ENCODE measurements at regions not wholly inside any gene's neighbourhood (a gene's known extent, or its start where the extent isn't known, plus 50 kb on each side); places are given as distances from the start of the nearest gene placed in this dataset.

DNA sequence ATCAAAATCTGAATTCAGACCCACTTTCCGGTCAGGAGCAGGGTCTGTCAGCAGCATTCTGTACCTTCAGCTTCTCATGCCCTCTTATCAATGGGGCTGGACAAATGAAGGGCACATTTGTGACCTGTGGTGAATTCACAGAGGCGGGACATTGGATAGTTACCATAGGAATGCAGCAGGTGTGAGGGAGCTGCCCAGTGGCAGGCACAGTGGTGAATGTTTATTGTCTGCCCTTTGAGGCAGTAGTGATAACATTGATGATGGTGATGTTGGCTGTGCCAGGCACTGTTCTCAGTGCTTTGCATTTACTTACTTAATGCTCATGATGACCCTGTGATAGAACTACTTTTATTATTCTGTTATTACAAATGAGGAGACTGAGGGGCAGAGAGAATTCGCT, 101.2 kb upstream of the KIT start:
- Histone ChIP-seq H3K4me3 (no peak overlapping the region), H3K9me3 (replicated peaks; ENCODE audit: control insufficient read depth, insufficient read depth, low read length) (no peaks in the 10 kb centered on the region), H3K9ac (ENCODE audit: control insufficient read depth, insufficient read depth, low read length) (no peak overlapping the region), H3K4me2 (ENCODE audit: control insufficient read depth, insufficient read depth) (no peak overlapping the region), H3K36me3 (ENCODE audit: control insufficient read depth in 2 of 2, insufficient read depth in 2 of 2, low read length in 1 of 2) (no peaks in the 10 kb centered on the region), H3K79me2 (ENCODE audit: control insufficient read depth, insufficient read depth, low read length) (no peaks in the 10 kb centered on the region), H3K27ac (ENCODE audit: control insufficient read depth, insufficient read depth) (no peak overlapping the region), H4K20me1 (ENCODE audit: control insufficient read depth, insufficient read depth) (no peaks in the 10 kb centered on the region), H2AFZ (ENCODE audit: control insufficient read depth, low read depth, low read length) (no peak overlapping the region), H3K27me3 (replicated peaks in 1 of 2; ENCODE audit: control insufficient read depth in 2 of 2, insufficient read depth in 2 of 2, low read length in 1 of 2) (no peaks in the 10 kb centered on the region), H3K4me1 (ENCODE audit: control insufficient read depth, insufficient read depth, low read length) (no peaks in the 10 kb centered on the region)
- 10% methylated on average over 3 of the region's 3 CpGs for WGBS (ENCODE audit: insufficient coverage, insufficient replicate concordance, low lambda C conversion rate, missing lambda C conversion rate)
- ChIA-PET POLR2A (no interaction called here), CTCF (no interaction called here), RAD21 (ENCODE audit: unreplicated experiment) (no interaction called here), SMC1A (ENCODE audit: uncharacterized antibody, unreplicated experiment) (no interaction called here)
- in situ Hi-C loops (cut with MboI) = no loop called here
- DNase-seq (ENCODE audit: low read depth, low spot score) = no peak
- FAIRE-seq = no peak
- intact Hi-C loops (cut with micrococcal nuclease; ENCODE audit: unreplicated experiment) = no loop called here
- ATAC-seq = no peak
- no TSS peak for BruUV-seq (replicated peaks)
- TF ChIP-seq, protein P1, sequence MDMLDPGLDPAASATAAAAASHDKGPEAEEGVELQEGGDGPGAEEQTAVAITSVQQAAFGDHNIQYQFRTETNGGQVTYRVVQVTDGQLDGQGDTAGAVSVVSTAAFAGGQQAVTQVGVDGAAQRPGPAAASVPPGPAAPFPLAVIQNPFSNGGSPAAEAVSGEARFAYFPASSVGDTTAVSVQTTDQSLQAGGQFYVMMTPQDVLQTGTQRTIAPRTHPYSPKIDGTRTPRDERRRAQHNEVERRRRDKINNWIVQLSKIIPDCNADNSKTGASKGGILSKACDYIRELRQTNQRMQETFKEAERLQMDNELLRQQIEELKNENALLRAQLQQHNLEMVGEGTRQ (IDR thresholded peaks at IDR 0.05; ENCODE audit: borderline replicate concordance, low read depth, low read length) = no peak
- TF ChIP-seq EED (IDR thresholded peaks at IDR 0.05; ENCODE audit: low read depth) (no peak), NR2C2 (IDR thresholded peaks at IDR 0.05; ENCODE audit: borderline replicate concordance, control insufficient read depth, insufficient read length, low read depth) (no peak), SREBF2 (IDR thresholded peaks at IDR 0.05; ENCODE audit: low read length) (no peak), NFIC (IDR thresholded peaks at IDR 0.05; ENCODE audit: low read depth, low read length) (no peak), RBBP5 (conservative IDR thresholded peaks at IDR 0.05) (no peak), GABPA (IDR thresholded peaks at IDR 0.05; ENCODE audit: low read depth) (no peak), HDGF (IDR thresholded peaks at IDR 0.05) (no peak), NRF1 (conservative IDR thresholded peaks at IDR 0.05; ENCODE audit: low read depth, low read length) (no peak), PAX5 (IDR thresholded peaks at IDR 0.05; ENCODE audit: borderline replicate concordance, low read depth, low read length) (no peak), SRF (IDR thresholded peaks at IDR 0.05; ENCODE audit: low read depth in 2 of 2, low read length in 2 of 2) (no peak), TCF3 (IDR thresholded peaks at IDR 0.05; ENCODE audit: borderline replicate concordance, insufficient read depth, low read depth, low read length) (no peak)
- TF ChIP-seq, protein P2, sequence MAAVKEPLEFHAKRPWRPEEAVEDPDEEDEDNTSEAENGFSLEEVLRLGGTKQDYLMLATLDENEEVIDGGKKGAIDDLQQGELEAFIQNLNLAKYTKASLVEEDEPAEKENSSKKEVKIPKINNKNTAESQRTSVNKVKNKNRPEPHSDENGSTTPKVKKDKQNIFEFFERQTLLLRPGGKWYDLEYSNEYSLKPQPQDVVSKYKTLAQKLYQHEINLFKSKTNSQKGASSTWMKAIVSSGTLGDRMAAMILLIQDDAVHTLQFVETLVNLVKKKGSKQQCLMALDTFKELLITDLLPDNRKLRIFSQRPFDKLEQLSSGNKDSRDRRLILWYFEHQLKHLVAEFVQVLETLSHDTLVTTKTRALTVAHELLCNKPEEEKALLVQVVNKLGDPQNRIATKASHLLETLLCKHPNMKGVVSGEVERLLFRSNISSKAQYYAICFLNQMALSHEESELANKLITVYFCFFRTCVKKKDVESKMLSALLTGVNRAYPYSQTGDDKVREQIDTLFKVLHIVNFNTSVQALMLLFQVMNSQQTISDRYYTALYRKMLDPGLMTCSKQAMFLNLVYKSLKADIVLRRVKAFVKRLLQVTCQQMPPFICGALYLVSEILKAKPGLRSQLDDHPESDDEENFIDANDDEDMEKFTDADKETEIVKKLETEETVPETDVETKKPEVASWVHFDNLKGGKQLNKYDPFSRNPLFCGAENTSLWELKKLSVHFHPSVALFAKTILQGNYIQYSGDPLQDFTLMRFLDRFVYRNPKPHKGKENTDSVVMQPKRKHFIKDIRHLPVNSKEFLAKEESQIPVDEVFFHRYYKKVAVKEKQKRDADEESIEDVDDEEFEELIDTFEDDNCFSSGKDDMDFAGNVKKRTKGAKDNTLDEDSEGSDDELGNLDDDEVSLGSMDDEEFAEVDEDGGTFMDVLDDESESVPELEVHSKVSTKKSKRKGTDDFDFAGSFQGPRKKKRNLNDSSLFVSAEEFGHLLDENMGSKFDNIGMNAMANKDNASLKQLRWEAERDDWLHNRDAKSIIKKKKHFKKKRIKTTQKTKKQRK (IDR thresholded peaks at IDR 0.05; ENCODE audit: low read depth, low read length) = no peak
- TF ChIP-seq, protein P3, sequence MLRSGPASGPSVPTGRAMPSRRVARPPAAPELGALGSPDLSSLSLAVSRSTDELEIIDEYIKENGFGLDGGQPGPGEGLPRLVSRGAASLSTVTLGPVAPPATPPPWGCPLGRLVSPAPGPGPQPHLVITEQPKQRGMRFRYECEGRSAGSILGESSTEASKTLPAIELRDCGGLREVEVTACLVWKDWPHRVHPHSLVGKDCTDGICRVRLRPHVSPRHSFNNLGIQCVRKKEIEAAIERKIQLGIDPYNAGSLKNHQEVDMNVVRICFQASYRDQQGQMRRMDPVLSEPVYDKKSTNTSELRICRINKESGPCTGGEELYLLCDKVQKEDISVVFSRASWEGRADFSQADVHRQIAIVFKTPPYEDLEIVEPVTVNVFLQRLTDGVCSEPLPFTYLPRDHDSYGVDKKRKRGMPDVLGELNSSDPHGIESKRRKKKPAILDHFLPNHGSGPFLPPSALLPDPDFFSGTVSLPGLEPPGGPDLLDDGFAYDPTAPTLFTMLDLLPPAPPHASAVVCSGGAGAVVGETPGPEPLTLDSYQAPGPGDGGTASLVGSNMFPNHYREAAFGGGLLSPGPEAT (IDR thresholded peaks at IDR 0.05; ENCODE audit: low read depth) = no peak
- TF ChIP-seq, protein P4, sequence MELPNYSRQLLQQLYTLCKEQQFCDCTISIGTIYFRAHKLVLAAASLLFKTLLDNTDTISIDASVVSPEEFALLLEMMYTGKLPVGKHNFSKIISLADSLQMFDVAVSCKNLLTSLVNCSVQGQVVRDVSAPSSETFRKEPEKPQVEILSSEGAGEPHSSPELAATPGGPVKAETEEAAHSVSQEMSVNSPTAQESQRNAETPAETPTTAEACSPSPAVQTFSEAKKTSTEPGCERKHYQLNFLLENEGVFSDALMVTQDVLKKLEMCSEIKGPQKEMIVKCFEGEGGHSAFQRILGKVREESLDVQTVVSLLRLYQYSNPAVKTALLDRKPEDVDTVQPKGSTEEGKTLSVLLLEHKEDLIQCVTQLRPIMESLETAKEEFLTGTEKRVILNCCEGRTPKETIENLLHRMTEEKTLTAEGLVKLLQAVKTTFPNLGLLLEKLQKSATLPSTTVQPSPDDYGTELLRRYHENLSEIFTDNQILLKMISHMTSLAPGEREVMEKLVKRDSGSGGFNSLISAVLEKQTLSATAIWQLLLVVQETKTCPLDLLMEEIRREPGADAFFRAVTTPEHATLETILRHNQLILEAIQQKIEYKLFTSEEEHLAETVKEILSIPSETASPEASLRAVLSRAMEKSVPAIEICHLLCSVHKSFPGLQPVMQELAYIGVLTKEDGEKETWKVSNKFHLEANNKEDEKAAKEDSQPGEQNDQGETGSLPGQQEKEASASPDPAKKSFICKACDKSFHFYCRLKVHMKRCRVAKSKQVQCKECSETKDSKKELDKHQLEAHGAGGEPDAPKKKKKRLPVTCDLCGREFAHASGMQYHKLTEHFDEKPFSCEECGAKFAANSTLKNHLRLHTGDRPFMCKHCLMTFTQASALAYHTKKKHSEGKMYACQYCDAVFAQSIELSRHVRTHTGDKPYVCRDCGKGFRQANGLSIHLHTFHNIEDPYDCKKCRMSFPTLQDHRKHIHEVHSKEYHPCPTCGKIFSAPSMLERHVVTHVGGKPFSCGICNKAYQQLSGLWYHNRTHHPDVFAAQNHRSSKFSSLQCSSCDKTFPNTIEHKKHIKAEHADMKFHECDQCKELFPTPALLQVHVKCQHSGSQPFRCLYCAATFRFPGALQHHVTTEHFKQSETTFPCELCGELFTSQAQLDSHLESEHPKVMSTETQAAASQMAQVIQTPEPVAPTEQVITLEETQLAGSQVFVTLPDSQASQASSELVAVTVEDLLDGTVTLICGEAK (IDR thresholded peaks at IDR 0.05; ENCODE audit: borderline replicate concordance) = no peak

Measured in GM12878 (cell line).